RPMI7951 (cell line): ENCODE measurements at regions not wholly inside any gene's neighbourhood (a gene's known extent, or its start where the extent isn't known, plus 50 kb on each side); places are given as distances from the start of the nearest gene placed in this dataset.
"Not testable (repeated sequence)": the region's sequence is repeated elsewhere in the genome, so short reads cannot be mapped to it uniquely, and the experiment has no call there.

Experiments
- DNase-seq: peaks from one replicate; pipeline ENCODE4 v3.0.0-alpha.2; 2012; ENCODE audit warnings: low read depth

DNA sequence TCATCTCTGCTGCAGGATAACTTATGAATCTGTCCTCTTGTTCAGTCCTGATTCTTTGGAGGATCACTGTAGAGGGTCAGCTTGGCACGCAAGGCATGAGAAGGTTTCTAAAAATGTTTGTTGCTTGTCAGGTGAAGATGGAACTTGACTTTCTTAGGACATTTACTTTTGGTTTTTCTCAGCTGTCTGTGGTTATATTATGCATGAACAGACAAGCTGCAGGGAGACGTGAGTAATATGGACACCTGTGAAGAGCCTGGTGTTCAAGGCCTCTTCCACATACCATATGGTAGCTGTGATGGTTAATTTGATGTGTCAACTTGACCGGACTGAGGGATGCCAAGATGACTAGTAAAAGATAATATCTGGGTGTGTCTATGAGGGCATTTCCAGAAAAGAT is 270.2 kb upstream of the CPHXL start:
- DNase-seq, result no peak

DNA sequence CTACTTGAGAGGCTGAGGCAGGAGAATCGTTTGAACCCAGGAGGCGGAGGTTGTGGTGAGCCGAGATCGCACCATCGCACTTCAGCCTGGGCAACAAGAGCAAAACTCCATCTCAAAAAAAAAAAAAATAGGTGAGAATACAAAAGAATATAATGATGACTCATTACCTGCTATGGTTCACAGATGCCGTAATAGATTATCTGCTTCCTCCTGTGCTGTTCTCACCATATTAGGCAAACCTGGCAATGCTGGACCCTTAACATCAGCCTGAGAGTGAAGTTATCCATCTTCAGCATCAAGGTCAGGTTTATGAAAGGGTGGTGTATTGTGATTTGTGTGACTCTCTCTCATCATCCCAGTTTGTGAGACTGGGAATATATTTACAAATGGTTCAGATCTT is 271.3 kb upstream of the CPHXL start:
- no peak for DNase-seq

GRCh38 chr16:76007645-76008044 is 269.6 kb upstream of the CNTNAP4 start:
- DNase-seq, result no peak

DNA sequence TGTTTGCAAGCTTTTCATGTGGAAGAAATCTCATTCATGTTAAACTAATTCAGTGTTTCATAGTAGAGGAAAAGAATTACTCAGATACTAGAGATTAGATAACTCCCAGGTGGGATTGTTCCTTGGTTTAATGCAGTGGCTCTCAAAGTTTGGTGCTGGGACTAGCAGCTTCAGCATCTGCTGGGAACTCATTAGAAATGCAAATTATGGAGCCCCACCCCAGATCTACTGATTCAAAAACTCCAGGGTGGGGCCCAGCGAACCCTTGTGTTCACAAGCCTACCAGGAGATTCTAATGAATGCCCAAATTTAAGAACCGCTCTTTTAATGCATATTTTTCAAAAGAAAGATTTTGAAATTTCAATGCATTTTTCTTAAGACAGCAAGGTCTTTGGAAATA is 253.4 kb upstream of the CNTNAP4 start:
- no peak for DNase-seq

DNA sequence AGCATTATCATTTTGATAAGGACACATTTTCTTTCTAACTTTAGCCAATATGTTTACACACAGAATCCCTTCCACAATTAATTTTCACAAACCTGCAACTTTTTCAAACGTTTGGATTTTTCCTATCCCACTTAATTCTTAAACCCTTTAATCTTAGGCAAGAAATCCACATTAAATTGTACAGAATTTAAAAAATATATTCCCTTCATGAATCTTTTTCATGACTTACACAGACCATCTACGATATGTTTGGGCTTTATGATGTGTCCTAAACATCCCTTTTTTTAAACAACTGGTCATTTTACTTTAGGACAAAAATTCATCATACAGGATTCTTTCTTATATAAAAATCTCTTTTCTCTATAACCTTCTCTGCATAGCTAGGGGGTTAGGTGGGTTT is 241.5 kb upstream of the CNTNAP4 start:
- DNase-seq, result peak; percentile 15

DNA sequence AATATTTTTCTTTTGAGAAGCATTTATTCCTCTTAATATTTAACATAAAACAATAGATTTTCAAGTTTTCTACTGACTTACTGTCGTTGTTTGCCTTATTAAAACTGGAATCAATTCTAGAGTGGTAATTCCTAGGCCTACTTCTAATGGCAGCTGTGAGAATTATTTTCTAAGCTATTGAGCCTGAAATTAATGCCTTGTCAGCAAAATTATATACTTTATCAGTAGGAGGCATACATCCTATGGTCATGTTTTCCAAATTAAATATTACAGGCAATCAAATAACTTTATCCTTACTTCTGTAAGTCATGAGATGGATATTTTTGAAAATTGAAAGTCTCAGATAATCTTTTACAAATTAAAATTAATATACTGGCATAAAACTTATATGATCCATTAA is 239.1 kb upstream of the CNTNAP4 start:
- DNase-seq, result no peak

- no peak for DNase-seq
Measured at GRCh38 chr16:76052725-76053124, 224.5 kb upstream of the CNTNAP4 start.

DNA sequence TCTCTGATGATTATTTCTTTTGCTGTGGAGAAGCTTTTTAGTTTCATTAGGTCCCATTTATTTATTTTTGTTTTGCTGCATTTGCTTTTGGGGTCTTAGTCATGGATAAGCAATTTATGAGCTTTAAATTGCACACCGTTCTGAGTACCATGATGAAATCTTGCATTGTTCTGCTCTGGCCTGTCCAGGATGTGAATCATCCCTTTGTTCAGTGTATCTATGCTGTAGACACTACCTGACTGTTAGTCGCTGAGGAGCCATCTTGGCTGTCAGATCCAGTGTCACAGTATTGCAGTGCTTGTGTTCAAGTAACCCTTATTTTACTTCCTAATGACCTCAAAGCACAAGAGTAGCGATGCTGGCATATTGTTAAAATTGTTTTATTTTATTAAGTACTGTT is 218.0 kb upstream of the CNTNAP4 start:
- DNase-seq, result no peak

DNA sequence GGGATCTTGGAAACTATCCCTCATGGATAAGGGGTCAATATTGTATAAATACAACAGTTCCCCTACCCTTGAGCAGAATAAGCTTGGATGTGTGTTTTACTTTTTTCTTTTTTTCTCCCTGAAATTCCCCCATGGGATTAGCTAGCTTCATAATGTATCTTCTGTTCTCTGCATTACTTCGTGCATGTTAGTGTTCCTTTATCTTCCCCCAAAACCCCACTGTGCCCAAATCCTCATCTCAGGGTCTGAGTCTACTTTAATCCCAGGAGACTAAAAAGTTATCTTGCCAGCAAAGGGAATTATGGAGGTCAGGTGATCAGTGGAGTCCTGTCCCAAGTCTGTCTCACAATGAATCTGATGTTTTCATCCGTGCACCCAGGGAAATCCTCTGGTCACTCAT is 217.5 kb upstream of the CNTNAP4 start:
- no peak for DNase-seq

DNA sequence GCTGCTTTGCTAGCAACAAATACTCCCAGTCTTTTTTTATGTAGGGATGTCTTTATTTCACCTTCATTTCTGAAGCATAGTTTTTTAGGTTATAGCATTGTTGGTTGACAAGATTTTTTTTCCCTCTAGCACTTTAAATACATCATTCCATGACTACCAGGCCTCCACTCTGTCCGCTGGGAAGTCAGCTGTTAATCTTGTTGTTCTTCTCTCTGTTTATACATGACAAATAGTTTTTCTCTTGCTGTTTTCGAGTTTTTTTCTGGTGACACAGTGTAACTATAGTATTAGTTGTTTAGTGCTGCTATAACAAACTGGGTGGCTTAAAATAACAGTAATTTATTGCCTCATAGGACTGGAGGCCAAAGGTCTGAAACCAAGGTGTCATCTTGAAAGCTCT is 205.5 kb upstream of the CNTNAP4 start:
- no peak for DNase-seq

GRCh38 chr16:76081967-76082366 is 195.2 kb upstream of the CNTNAP4 start:
- no peak for DNase-seq

- DNase-seq, result no peak
Measured at GRCh38 chr16:76106647-76107046, 170.6 kb upstream of the CNTNAP4 start.

- DNase-seq, result no peak
Measured at GRCh38 chr16:76108460-76108859, 168.7 kb upstream of the CNTNAP4 start.

- DNase-seq, result no peak
Measured at GRCh38 chr16:76114681-76115080, 162.5 kb upstream of the CNTNAP4 start.

- DNase-seq, result no peak
Measured at GRCh38 chr16:76118344-76118743, 158.9 kb upstream of the CNTNAP4 start.

- DNase-seq, result no peak
Measured at GRCh38 chr16:76121636-76122035, 155.6 kb upstream of the CNTNAP4 start.

DNA sequence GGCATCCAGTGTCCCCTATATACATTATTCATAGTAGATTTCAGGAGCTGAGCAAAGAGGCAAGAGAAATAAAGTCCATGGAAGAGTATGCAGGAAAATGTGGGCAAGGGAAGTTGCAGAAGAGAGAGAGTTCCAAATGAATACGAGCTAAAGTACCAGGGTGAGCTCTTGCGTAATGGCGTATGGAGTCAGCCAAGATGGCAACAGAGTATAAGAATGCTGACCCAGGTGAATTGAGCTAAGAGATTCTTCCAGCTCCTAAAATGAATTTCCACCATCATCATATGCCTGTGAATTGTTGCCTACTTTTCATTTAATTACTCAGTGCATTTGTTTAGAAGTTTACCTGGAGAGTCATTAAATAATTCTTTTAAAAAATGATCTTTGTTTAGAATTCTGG is 153.2 kb upstream of the CNTNAP4 start:
- DNase-seq, result no peak

- DNase-seq, result no peak
Measured at GRCh38 chr16:76125871-76126270, 151.3 kb upstream of the CNTNAP4 start.

- DNase-seq, result not testable (repeated sequence)
Measured at GRCh38 chr16:76138056-76138455, 139.1 kb upstream of the CNTNAP4 start.

GRCh38 chr16:76157629-76158028 is 119.6 kb upstream of the CNTNAP4 start:
- DNase-seq, result no peak

GRCh38 chr16:76162046-76162445 is 115.2 kb upstream of the CNTNAP4 start:
- no peak for DNase-seq

DNA sequence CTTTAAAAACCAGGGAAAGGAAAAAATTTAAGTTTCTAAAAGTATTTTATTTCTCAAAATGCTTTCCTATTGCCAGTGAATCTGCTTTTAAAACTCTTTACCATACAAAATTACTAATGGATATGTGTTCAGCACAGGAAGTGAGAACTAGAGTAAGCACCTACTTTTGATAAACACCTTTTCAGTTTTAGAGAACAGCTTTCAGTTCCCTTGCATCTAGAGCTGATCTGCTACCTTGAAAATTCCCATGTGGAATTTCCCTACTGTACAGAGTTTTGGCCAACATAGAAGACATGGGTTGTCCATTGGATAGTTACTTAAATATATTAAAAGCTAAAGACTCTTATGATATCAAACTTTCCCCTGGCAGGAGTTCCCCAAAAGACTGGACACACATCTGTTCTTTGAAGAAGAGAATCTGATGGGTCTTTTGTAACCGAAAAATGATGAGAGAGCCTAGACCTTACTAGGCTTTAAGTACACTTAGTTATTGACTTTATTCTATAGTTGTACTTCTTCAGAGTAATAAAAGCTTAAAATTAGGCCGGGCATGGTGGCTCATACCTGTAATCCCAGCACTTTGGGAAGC is 112.1 kb upstream of the CNTNAP4 start:
- no peak for DNase-seq

DNA sequence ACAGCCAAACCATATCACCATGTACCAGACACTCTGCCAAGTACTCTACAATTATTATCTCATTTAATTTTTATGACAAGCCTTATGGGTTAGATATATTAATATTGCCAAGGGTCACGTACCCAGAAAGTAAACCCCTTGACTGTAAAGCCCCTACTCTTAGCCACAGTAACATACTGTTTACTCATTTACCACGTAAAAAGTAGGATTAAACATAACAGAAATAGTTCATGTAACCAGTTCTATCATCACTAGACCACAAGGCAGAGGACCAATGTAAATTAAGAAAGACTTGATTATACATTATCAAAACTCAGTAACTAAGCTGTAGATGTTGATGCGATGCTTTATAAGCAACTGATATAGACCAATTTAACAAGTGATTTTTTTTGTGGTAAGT is 101.5 kb upstream of the CNTNAP4 start:
- DNase-seq, result no peak

- DNase-seq, result no peak
Measured at GRCh38 chr16:76176153-76176552, 101.0 kb upstream of the CNTNAP4 start.

GRCh38 chr16:76176616-76177015 is 100.6 kb upstream of the CNTNAP4 start:
- DNase-seq, result no peak
